ENCODE measurements at regions not wholly inside any gene's neighbourhood (a gene's known extent, or its start where the extent isn't known, plus 50 kb on each side); places are given as distances from the start of the nearest gene placed in this dataset.

GRCh38 chr6:84317463-84317862 lies 90.0 kb upstream of the CEP162 start:
- TF ChIP-seq, protein P1, sequence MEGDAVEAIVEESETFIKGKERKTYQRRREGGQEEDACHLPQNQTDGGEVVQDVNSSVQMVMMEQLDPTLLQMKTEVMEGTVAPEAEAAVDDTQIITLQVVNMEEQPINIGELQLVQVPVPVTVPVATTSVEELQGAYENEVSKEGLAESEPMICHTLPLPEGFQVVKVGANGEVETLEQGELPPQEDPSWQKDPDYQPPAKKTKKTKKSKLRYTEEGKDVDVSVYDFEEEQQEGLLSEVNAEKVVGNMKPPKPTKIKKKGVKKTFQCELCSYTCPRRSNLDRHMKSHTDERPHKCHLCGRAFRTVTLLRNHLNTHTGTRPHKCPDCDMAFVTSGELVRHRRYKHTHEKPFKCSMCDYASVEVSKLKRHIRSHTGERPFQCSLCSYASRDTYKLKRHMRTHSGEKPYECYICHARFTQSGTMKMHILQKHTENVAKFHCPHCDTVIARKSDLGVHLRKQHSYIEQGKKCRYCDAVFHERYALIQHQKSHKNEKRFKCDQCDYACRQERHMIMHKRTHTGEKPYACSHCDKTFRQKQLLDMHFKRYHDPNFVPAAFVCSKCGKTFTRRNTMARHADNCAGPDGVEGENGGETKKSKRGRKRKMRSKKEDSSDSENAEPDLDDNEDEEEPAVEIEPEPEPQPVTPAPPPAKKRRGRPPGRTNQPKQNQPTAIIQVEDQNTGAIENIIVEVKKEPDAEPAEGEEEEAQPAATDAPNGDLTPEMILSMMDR (IDR thresholded peaks at IDR 0.05) = no peak
- no peak for TF ChIP-seq POLR2A (IDR thresholded peaks at IDR 0.05)

Measured in body of pancreas (tissue), 4 donors.